KOPT-K1 (cell line): ENCODE measurements at regions not wholly inside any gene's neighbourhood (a gene's known extent, or its start where the extent isn't known, plus 50 kb on each side); places are given as distances from the start of the nearest gene placed in this dataset.

Experiments used
- H3K27ac ChIP-seq: fragments of 200-600 bp; sonication (generic); 2 replicates; pipeline ENCODE4 v1.5.1; 2016; ENCODE audit warnings: antibody characterized with exemption, mild to moderate bottlenecking, low read depth, low read length; ENCODE audit not compliant: poor library complexity, severe bottlenecking
- H3K36me3 ChIP-seq: fragments of 200-600 bp; sonication (generic); 2 replicates; pipeline ENCODE4 v1.5.1; 2017; ENCODE audit warnings: antibody characterized with exemption, mild to moderate bottlenecking, low read length, moderate library complexity; ENCODE audit not compliant: insufficient read depth
- H3K9me3 ChIP-seq: fragments of 200-600 bp; sonication (generic); 2 replicates; pipeline ENCODE4 v1.5.1; 2017; ENCODE audit warnings: antibody characterized with exemption, low read length, mild to moderate bottlenecking; ENCODE audit not compliant: insufficient read depth, poor library complexity, severe bottlenecking

DNA sequence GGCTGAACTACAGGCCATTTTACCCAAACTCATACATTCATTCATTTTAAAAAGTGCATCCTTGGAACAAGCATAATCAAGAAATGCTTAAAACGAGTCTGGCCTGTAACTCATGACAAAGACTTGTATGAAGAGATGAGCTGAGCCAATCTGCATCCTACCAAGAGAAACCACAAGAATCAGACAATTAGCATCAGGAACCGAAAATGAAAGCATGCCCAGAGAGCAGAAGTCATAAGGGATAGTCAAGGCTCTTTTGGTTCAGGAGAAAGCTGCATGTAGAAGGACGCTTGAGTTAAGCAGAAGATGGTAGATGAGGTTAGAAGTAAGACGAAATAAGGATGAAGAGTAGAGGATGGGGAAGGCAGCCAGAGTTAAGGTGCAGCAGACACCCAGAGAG lies 137.0 kb upstream of the CTNNA2 start:
- Histone ChIP-seq H3K9me3 (no peaks in the 10 kb centered on the region), H3K36me3 (no peaks in the 10 kb centered on the region), H3K27ac (peak overlapping the region; percentile 50)

GRCh38 chr2:79373358-79374130 lies 139.3 kb upstream of the CTNNA2 start:
- Histone ChIP-seq H3K27ac (no peak overlapping the region), H3K9me3 (no peaks in the 10 kb centered on the region), H3K36me3 (no peaks in the 10 kb centered on the region)

GRCh38 chr2:79370976-79371538 lies 141.8 kb upstream of the CTNNA2 start:
- no peaks in the 10 kb centered on the region for H3K36me3 ChIP-seq
- H3K9me3 ChIP-seq, result no peaks in the 10 kb centered on the region
- H3K27ac ChIP-seq, result no peak overlapping the region

- Histone ChIP-seq H3K27ac (no peak overlapping the region), H3K36me3 (no peaks in the 10 kb centered on the region), H3K9me3 (no peaks in the 10 kb centered on the region)
Observed at GRCh38 chr2:79369127-79369526, 143.7 kb upstream of the CTNNA2 start.

DNA sequence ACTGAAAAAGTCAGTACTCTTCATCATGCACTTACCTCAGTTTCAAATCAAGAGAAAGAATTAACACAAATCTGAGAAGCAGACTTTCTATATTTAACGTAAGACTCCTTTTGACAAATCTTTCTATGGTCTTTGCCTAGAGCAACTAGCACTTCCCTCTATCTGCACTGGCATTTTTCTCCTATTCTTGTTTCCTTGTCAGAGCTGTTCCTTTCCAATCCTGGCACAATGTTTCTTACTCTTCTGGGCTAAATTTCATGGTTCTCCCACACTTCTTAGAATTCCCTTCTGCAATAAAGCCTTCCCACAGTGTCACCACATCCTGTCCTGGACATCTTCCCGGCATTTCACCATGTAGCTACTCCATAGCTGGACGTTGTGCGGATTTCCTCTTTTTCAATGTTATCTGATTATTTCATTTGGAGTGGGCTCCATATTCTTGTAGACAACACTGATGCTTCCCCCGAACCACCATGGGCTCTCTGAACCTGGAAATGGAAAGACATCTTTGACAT lies 144.7 kb upstream of the CTNNA2 start:
- Histone ChIP-seq H3K9me3 (no peaks in the 10 kb centered on the region), H3K27ac (no peak overlapping the region), H3K36me3 (no peaks in the 10 kb centered on the region)

DNA sequence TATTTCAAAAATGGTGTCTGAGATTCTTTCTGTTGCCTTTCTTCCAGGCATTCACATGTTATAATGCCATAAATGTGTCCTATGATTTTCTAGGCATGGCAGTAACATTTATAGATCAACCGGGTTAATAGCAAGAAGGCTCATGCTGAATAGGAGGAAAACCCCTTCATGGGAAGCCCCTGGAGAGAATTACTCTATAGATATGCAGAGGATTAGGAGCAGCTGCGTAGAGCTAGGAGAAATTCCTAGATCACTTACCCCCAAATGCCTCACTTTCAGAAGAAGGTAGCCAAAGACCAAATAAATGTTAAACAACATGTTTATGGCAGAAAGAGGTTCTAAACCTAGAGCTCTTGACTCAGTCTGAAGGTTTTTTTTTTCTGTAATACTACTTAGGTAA lies 153.4 kb upstream of the CTNNA2 start:
- Histone ChIP-seq H3K9me3 (peaks cover 4% of the 10 kb centered on the region), H3K27ac (no peak overlapping the region), H3K36me3 (no peaks in the 10 kb centered on the region)

GRCh38 chr2:79355569-79355968 lies 157.3 kb upstream of the CTNNA2 start:
- Histone ChIP-seq H3K36me3 (no peaks in the 10 kb centered on the region), H3K9me3 (peaks cover 4% of the 10 kb centered on the region), H3K27ac (no peak overlapping the region)

DNA sequence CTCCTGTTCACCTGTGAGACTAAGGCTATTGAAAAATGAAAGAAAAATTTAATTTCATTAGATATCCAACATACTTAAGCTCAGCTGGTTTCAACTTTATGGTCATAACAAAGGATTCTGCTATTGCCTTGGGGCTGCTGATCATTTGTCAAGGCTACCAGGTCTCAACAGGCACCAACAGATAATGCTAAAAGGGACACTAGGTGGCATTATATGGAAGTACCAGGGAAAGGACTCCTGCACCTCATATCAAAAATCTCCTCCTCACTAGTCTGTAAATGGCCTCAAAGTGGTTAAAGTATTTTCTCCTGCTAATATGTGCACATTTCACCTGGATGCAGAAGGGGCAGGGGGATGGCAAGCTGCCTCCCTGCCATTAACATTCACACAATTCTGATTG lies 167.9 kb upstream of the REG3A start:
- Histone ChIP-seq H3K36me3 (no peaks in the 10 kb centered on the region), H3K9me3 (no peaks in the 10 kb centered on the region), H3K27ac (no peak overlapping the region)

GRCh38 chr2:79320871-79321270 lies 161.3 kb upstream of the REG3A start:
- Histone ChIP-seq H3K27ac (no peak overlapping the region), H3K36me3 (no peaks in the 10 kb centered on the region), H3K9me3 (no peaks in the 10 kb centered on the region)

DNA sequence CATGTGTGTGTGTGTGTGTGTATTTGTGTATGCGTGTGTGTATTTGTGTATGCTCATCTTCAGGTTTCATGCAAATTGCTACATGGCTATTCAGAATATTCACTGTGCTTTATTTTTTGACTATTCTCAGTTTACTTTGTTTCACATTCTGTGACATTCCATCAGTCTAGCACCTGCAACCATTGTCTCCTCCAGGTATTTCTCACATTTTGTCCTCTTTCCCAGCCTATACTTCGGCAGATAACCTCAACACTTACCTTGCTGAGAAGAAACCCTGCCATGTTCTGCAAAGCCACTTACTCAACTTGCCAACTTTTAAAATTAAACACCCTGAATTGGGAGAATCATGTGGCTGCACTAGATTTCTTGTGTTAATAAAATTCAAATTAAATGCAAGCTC lies 135.4 kb upstream of the REG3A start:
- Histone ChIP-seq H3K27ac (no peak overlapping the region), H3K36me3 (no peaks in the 10 kb centered on the region), H3K9me3 (no peaks in the 10 kb centered on the region)

DNA sequence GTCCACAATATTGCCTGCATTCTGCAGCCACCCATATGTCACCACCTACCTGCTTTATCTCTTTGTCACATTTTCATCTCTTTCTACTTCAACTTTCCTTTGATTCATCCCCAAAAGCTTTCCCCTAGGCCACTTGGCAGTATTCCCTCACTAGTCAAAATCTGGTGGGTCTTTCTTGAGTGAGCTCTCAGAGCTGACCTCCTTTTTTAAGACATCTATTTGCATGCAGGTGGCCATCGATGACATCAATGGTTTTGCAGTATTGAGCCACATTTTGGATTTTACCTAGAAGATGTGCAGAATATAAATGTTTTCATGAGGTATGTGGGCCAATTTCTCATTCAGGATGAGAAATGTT lies 133.4 kb upstream of the REG3A start:
- Histone ChIP-seq H3K27ac (no peak overlapping the region), H3K36me3 (no peaks in the 10 kb centered on the region), H3K9me3 (no peaks in the 10 kb centered on the region)

- Histone ChIP-seq H3K9me3 (no peaks in the 10 kb centered on the region), H3K27ac (no peak overlapping the region), H3K36me3 (no peaks in the 10 kb centered on the region)
Observed at GRCh38 chr2:79292239-79292957, 132.8 kb upstream of the REG3A start.

- Histone ChIP-seq H3K36me3 (no peaks in the 10 kb centered on the region), H3K9me3 (peaks cover 5% of the 10 kb centered on the region), H3K27ac (no peak overlapping the region)
Observed at GRCh38 chr2:79275863-79276262, 116.3 kb upstream of the REG3A start.

- Histone ChIP-seq H3K27ac (no peak overlapping the region), H3K36me3 (no peaks in the 10 kb centered on the region), H3K9me3 (peaks cover 5% of the 10 kb centered on the region)
Observed at GRCh38 chr2:79275197-79275596, 115.6 kb upstream of the REG3A start.

- H3K9me3 ChIP-seq, result peaks cover 5% of the 10 kb centered on the region
- H3K36me3 ChIP-seq, result no peaks in the 10 kb centered on the region
Observed at GRCh38 chr2:79272616-79273015, 113.1 kb upstream of the REG3A start.

More at GRCh38 chr2:79272616-79273015, 113.1 kb upstream of the REG3A start:
- H3K27ac ChIP-seq, result no peak overlapping the region
